CD14-positive monocyte (primary cell): ENCODE measurements at regions not wholly inside any gene's neighbourhood (a gene's known extent, or its start where the extent isn't known, plus 50 kb on each side); places are given as distances from the start of the nearest gene placed in this dataset.

Source experiments
- DNase-seq, 3 donors: peaks; one replicate each; pipeline ENCODE4 v3.0.0-alpha.2; 2011 to 2022
- H2AFZ ChIP-seq: 2 replicates; pipeline ENCODE4 v1.6.0; 2012; ENCODE audit warnings: mild to moderate bottlenecking, low read depth, low read length, inconsistent platforms; ENCODE audit not compliant: insufficient read depth, poor library complexity, severe bottlenecking
- H3K27ac ChIP-seq, 2 donors: 1 replicate in 1 of 2; 2 replicates in 1 of 2; pipeline ENCODE4 v1.5.1; 2012 to 2013; ENCODE audit warnings: low read length in 2 of 2, control low read depth in 1 of 2, inconsistent platforms in 1 of 2, low read depth in 1 of 2, mild to moderate bottlenecking in 1 of 2
- H3K27me3 ChIP-seq, 2 donors: one replicate each; pipeline versions ENCODE4 v1.6.0 to v1.6.1; 2011 to 2013; ENCODE audit warnings: low read length in 2 of 2; ENCODE audit not compliant: control insufficient read depth in 2 of 2, insufficient read depth in 2 of 2
- H3K36me3 ChIP-seq, 2 donors: replicated peaks in 1 of 2; 1 replicate in 1 of 2; 2 replicates in 1 of 2; pipeline versions ENCODE4 v1.5.1 to v1.6.1; 2012 to 2013; ENCODE audit warnings: low read length in 2 of 2, control low read depth in 1 of 2, inconsistent platforms in 1 of 2, mild to moderate bottlenecking in 1 of 2; ENCODE audit not compliant: insufficient read depth in 2 of 2, control insufficient read depth in 1 of 2
- H3K4me1 ChIP-seq, 2 donors: 1 replicate in 1 of 2; 2 replicates in 1 of 2; pipeline versions ENCODE4 v1.5.1 to v1.6.1; 2012 to 2013; ENCODE audit warnings: low read length in 2 of 2, control low read depth in 1 of 2, inconsistent platforms in 1 of 2, mild to moderate bottlenecking in 1 of 2, moderate library complexity in 1 of 2; ENCODE audit not compliant: insufficient read depth in 2 of 2, control insufficient read depth in 1 of 2
- H3K4me2 ChIP-seq: replicated peaks from 2 replicates; pipeline ENCODE3; 2012; ENCODE audit warnings: low read length, moderate library complexity, mild to moderate bottlenecking; ENCODE audit not compliant: poor library complexity, severe bottlenecking; ENCODE audit errors: extremely low read depth
- H3K4me3 ChIP-seq, 3 experiments: fragments of 200-600 bp in 1 of 3; sonication (generic) in 1 of 3; replicated peaks in 1 of 3; 1 replicate in 2 of 3; 2 replicates in 1 of 3; pipeline ENCODE4 v1.5.1; 2011 to 2013; ENCODE audit warnings: low read length in 3 of 3, mild to moderate bottlenecking in 3 of 3, control low read depth in 2 of 3, low read depth in 2 of 3, inconsistent platforms in 1 of 3, moderate library complexity in 1 of 3
- H3K79me2 ChIP-seq: 2 replicates; pipeline ENCODE4 v1.6.0; 2012; ENCODE audit warnings: mild to moderate bottlenecking, control low read depth, inconsistent platforms, low read length, moderate library complexity; ENCODE audit not compliant: insufficient read depth
- H3K9ac ChIP-seq: 2 replicates; pipeline ENCODE4 v1.6.0; 2017; ENCODE audit warnings: low read length, mild to moderate bottlenecking; ENCODE audit not compliant: insufficient read depth, poor library complexity, severe bottlenecking
- H3K9me3 ChIP-seq, 2 donors: replicated peaks in 1 of 2; 1 replicate in 1 of 2; 2 replicates in 1 of 2; pipeline versions ENCODE4 v1.5.1 to v1.6.1; 2012 to 2013; ENCODE audit warnings: low read length in 2 of 2, control low read depth in 1 of 2; ENCODE audit not compliant: control insufficient read depth in 1 of 2, insufficient read depth in 1 of 2
- H4K20me1 ChIP-seq: 2 replicates; pipeline ENCODE4 v1.6.0; 2012; ENCODE audit warnings: mild to moderate bottlenecking, low read length, control low read depth, moderate library complexity; ENCODE audit not compliant: insufficient read depth
- H3K27ac Mint-ChIP-seq, 7 donors: one replicate each; pipeline ENCODE4 v1.8.0; 2020; ENCODE audit warnings: mild to moderate bottlenecking in 7 of 7, mixed read lengths in 7 of 7, moderate library complexity in 6 of 7, inconsistent platforms in 2 of 7
- H3K27me3 Mint-ChIP-seq, 3 donors: one replicate each; pipeline ENCODE4 v1.8.0; 2021 to 2022; ENCODE audit warnings: low read depth in 3 of 3, mild to moderate bottlenecking in 3 of 3, mixed read lengths in 3 of 3, moderate library complexity in 3 of 3, inconsistent platforms in 1 of 3
- H3K36me3 Mint-ChIP-seq, 2 donors: one replicate each; pipeline ENCODE4 v1.8.0; 2020; ENCODE audit warnings: mixed read lengths in 2 of 2, inconsistent platforms in 1 of 2, mild to moderate bottlenecking in 1 of 2
- H3K4me1 Mint-ChIP-seq: one replicate; pipeline ENCODE4 v1.8.0; 2020; ENCODE audit warnings: mild to moderate bottlenecking, mixed read lengths
- H3K4me3 Mint-ChIP-seq, 2 donors: one replicate each; pipeline ENCODE4 v1.8.0; 2020; ENCODE audit warnings: mild to moderate bottlenecking in 2 of 2, mixed read lengths in 2 of 2, moderate library complexity in 1 of 2
- H3K9me3 Mint-ChIP-seq, 7 donors: one replicate each; pipeline ENCODE4 v1.8.0; 2020 to 2022; ENCODE audit warnings: mixed read lengths in 7 of 7, mild to moderate bottlenecking in 6 of 7, moderate library complexity in 6 of 7, inconsistent platforms in 2 of 7
- CTCF ChIP-seq: fragments of 200-600 bp; IDR thresholded peaks from one replicate; pipeline ENCODE4 v1.8.0; 2022; ENCODE audit warnings: antibody characterized with exemption, mild to moderate bottlenecking
- WGBS: methylation state at CpG from one replicate; pipeline ENCODE4 v1.1.5; 2013; ENCODE audit warnings: missing lambda C conversion rate; ENCODE audit not compliant: insufficient coverage; 5-methylcytosine and 5-hydroxymethylcytosine counted together
- intact Hi-C, 2 donors: fragments of 100-400 bp; cut with micrococcal nuclease; formaldehyde crosslinking; loops; one replicate each; pipeline versions ENCODE4 v1.15.0 to v1.15.1; 2023

GRCh38 chr4:63232058-63232457 lies 1177.2 kb downstream of the TECRL start:
- no peaks in the 10 kb centered on the region for H3K4me1 Mint-ChIP-seq
- Histone ChIP-seq H3K27ac (no peak overlapping the region), H3K9me3 (no peaks in the 10 kb centered on the region), H3K27me3 (no peaks in the 10 kb centered on the region), H4K20me1 (no peaks in the 10 kb centered on the region), H3K36me3 (no peaks in the 10 kb centered on the region), H3K4me2 (no peak overlapping the region), H3K79me2 (no peaks in the 10 kb centered on the region), H2AFZ (no peak overlapping the region), H3K4me3 (no peak overlapping the region), H3K9ac (no peak overlapping the region), H3K4me1 (no peaks in the 10 kb centered on the region)
- DNase-seq, result no peak
- H3K27me3 Mint-ChIP-seq, result no peaks in the 10 kb centered on the region
- no CpG with 5 or more reads among the region's 1 CpG for WGBS
- intact Hi-C loops, result no loop called here
- peaks cover 0 to 4% (median 0%) of the 10 kb centered on the region in 7 donors for H3K9me3 Mint-ChIP-seq
- H3K27ac Mint-ChIP-seq, result no peak overlapping the region
- TF ChIP-seq CTCF, result no peak
- no peaks in the 10 kb centered on the region for H3K36me3 Mint-ChIP-seq
- H3K4me3 Mint-ChIP-seq, result no peak overlapping the region

- H3K4me3 Mint-ChIP-seq, result no peak overlapping the region
- H3K4me3 ChIP-seq, result no peak overlapping the region
- TF ChIP-seq CTCF, result no peak
- H3K27me3 Mint-ChIP-seq, result no peaks in the 10 kb centered on the region
- H4K20me1 ChIP-seq, result no peaks in the 10 kb centered on the region
- no peak overlapping the region for H3K27ac Mint-ChIP-seq
- no peaks in the 10 kb centered on the region for H3K4me1 Mint-ChIP-seq
- no peaks in the 10 kb centered on the region for H3K4me1 ChIP-seq
- no peak overlapping the region for H3K4me2 ChIP-seq
- H3K9me3 ChIP-seq, result peaks cover 0 to 8% of the 10 kb centered on the region in 2 donors
- no peaks in the 10 kb centered on the region for H3K36me3 ChIP-seq
- H3K36me3 Mint-ChIP-seq, result no peaks in the 10 kb centered on the region
- no peaks in the 10 kb centered on the region for H3K79me2 ChIP-seq
- intact Hi-C loops, result no loop called here
- no peaks in the 10 kb centered on the region for H3K27me3 ChIP-seq
- no peak overlapping the region for H3K27ac ChIP-seq
- DNase-seq, result no peak
- WGBS, result 100% methylated on average over 1 of the region's 1 CpG
- no peak overlapping the region for H3K9ac ChIP-seq
- H2AFZ ChIP-seq, result no peak overlapping the region
- H3K9me3 Mint-ChIP-seq, result peaks cover 0 to 8% (median 2%) of the 10 kb centered on the region in 7 donors
These were observed 1183.0 kb downstream of the TECRL start for GRCh38 chr4:63226229-63226628.
